Left lobe of liver (tissue), 2 donors: ENCODE measurements at regions not wholly inside any gene's neighbourhood (a gene's known extent, or its start where the extent isn't known, plus 50 kb on each side); places are given as distances from the start of the nearest gene placed in this dataset.
A peak's percentile ranks its signal among the peaks of the same experiment; 100 is the strongest.
"Not testable (repeated sequence)": the region's sequence is repeated elsewhere in the genome, so short reads cannot be mapped to it uniquely, and the experiment has no call there.

Experiments
- ATAC-seq: fragments of 200-7000 bp; cut with Tn5 transposase; one replicate; pipeline ENCODE4 v1.9.1; 2020; ENCODE audit warnings: mild to moderate bottlenecking, moderate library complexity
- DNase-seq: peaks from one replicate; pipeline ENCODE4 v3.0.0-alpha.2; 2020; ENCODE audit warnings: low spot score
- donor health status: DM: no; HTN: no; CAD: no; lungs with moderate emphysema.
- donor health status: DM: no; HTN: yes; CAD: no.

DNA sequence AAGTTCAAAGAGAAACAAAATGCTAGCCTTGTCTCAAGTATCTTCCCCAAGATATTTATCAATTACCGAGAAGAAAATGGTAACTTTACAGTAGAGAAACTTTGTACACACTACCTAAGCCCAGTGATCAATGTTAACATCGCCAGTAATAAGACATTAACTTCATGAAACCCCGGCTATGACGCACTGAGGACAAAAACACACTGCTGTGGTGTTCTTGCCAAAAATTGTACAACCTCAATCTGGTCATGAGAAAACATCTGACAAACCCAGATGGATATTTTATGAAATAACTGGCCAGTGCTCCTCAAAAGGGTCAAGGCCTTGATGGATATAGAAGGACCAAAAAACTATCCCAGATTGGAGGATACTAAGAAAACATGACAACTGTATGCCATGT lies 85.5 kb upstream of the DTNBP1 start:
- no peak for ATAC-seq
- DNase-seq, result no peak

DNA sequence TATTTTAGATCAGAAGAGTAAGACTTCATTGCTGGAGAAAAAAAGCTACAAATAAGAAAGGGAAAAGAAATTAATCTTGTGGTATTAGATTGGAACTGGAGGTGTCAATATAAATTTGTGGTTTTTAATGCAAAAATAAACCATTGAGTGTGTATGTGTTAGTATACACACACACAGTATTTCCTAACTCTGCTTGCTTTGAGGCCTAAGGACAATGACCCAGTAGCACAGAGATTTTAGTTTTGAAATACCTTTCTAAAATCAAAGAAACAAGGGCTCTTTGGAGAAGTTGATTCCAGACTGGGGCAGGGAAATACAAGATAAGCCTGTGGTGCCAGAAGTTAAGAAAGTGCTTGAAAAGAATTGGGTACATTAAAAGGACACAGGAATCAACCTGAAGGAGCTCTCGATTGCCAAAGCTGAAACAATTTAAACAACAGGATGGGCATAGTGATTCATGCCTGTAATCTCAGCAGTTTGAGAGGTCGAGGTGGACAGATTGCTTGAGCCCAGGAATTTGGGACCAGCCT lies 84.6 kb upstream of the DTNBP1 start:
- ATAC-seq (peak; percentile 77), DNase-seq (no peak)

DNA sequence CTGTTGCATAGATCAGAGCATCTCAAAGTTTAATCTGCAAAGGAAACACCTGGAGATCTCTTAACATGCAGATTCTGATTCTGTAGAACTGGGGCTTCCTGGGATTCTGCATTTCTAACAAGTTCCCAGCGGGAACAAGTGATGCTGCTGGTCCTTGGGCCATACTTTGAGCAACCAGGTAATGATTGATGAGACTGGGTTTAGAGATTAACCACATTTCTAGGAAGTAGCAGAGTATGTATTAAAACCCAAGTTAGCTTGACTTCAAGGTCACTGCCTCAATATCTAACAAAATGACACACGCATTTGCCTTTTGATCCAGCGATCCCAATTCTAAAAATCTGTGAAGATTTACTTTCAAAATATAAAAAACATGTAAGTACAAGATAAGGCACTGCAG lies 83.0 kb upstream of the DTNBP1 start:
- DNase-seq, result no peak
- ATAC-seq, result no peak

DNA sequence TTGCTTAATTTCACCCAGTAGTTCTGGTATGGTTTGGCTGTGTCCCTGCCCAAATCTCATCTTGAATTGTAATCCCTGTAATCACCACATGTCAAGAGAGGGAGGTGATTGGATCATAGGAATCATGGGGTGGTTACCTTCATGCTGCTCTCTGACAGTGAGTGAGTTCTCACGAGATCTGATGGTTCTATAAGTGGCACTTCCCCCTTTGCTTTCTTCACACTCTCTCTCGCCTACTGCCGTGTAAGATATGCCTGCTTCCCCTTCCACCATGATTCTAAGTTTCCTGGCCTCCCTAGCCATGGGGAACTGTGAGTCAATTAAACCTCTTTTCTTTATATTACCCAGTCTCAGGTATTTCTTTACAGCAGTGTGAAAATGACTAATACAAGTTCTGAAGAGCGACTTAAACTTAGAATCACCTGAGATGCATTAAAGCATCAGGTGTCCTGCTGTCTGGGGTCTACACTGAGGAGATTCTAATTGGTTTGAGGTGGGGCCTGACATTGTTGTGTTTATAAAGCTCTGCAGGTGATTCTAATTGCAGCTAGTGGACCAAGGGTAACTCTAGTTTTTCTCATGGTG lies 82.1 kb upstream of the DTNBP1 start:
- ATAC-seq (no peak), DNase-seq (no peak)

DNA sequence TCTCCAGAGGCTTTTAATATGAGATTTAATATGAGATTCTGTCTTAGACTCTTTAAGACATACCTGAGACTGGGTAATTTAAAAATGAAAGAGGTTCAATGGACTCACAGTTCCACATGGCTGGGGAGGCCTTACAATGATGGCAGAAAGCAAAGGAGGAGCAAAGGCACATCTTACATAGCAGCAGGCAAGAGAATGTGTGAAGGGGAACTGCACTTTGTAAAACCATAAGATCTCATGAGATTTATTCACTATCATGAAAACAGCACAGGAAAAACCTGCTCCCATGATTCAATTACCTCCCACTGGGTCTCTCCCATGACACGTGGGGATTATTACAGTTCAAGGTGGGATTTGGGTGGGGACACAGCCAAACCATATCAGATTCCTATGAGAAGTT lies 79.2 kb upstream of the DTNBP1 start:
- DNase-seq, ATAC-seq: not testable (repeated sequence)

DNA sequence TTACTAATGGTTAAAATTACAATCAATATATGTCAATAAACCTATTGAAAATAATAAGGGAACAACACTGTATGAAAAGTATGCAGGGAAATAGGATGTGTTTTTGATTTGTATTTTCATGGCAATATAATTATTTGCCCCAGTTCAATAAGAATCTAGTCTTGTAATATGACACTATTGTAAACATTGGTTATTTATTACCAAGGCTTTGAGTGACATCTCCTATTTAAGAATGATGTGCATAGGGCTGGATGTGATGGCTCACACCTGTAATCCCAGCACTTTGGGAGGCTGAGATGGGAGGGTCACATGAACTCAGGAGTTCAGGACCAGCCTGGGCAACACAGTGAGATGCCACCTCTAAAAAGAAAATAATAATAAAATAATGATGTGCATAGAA lies 78.6 kb upstream of the DTNBP1 start:
- DNase-seq (no peak), ATAC-seq (no peak)

DNA sequence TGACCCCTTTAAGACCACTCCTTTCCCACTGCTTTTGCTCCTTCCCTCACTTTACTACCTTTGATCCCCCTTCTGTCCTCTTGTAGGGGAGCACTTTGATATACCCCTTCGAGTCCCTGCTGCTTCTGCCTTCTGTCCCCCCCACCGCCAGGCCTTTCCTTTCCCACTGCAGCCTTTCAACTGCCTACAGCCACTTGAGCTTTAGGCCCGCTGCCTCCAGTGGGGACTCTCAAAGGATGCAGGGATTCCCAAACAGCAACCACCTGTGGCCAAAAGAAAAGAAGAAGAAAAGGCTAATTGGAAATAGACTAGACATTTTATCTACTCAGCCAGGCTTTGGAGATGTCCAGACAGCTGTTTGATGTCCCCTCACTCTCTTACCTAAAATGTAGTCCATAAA lies 77.0 kb upstream of the DTNBP1 start:
- ATAC-seq, result no peak
- no peak for DNase-seq

DNA sequence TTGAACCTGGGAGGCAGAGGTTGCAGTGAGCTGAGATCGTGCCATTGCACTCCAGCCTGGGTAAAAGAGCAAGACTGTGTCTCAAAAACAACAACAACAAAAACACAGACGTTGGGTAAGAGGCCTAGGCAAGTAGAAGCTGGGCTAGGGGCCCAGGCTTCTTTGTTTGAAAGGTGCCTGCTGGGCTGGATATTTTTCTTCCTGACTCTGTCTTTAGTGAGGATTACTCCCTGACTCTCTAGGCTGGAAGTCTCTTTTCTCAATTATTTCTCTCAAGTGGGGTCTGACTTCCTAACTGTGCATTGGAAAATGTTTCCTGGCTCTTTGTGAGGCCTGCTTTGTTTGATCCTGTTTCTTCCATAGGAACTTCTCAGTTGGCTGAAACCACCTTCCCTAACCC lies 76.5 kb upstream of the DTNBP1 start:
- no peak for ATAC-seq
- DNase-seq, result no peak

DNA sequence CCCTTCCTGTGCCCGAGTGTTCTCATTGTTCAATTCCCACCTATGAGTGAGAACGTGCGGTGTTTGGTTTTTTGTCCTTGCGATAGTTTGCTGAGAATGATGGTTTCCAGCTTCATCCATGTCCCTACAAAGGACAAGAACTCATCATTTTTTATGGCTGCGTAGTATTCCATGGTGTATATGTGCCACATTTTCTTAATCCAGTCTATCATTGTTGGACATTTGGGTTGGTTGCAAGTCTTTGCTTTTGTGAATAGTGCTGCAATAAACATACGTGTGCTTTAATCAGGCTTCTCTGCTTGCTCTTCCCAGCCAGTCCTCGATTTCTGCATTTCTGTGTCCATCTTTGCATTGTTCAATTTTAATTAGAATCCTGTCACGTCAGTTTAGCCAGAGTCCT lies 75.4 kb upstream of the DTNBP1 start:
- not testable (repeated sequence) for ATAC-seq, DNase-seq

DNA sequence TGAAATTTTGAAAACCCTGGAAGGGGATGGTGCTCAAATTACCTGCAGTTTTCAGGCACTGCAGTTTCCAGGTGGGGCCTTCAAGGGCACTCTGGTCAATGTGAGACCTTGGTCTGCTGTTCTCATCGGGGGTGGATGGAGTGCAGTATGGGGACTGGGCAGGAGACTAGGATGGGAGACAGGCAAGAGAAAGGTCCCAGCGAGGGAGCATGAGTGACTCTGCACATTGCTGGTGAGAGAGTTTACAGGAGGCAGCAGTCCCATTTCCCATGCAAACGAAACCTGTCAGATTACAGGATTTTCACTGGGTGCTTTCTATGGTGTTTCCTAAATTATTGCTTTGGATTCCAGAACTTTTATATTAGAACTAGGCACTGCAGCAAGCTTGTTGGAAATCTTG lies 73.5 kb upstream of the DTNBP1 start:
- DNase-seq (no peak), ATAC-seq (no peak)

DNA sequence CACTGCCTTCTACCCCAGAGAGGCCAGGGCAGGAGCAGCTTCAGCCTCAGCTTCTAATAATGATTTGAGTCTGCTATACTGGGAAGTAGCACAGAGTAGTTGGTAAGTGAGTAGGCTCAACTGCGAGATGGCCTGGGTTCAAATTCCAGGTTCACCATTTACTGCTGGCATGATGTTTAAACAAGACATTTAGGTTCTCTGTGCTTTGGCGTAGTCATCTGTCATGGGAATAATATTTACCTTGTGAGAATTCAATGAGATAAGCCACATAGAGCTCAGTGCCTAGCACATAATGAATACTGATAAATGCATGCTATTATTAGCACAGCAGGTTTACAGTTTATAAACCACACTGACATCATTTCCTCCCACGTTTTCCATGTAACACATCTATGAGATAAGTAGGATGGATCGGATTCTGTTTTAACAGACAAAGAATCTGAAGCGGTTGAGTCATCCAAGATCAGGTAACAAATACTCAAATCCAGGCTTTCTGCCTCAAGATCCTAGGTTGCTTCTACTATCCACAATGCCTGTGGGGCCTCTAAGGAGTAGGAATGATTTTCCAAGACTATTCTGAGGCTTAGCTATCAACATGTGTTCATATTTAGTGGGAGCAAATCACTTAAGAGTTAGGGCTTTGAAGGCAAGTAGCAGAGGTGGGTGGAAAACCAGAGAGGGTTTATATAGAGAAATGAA lies 72.9 kb upstream of the DTNBP1 start:
- no peak for DNase-seq
- no peak for ATAC-seq

DNA sequence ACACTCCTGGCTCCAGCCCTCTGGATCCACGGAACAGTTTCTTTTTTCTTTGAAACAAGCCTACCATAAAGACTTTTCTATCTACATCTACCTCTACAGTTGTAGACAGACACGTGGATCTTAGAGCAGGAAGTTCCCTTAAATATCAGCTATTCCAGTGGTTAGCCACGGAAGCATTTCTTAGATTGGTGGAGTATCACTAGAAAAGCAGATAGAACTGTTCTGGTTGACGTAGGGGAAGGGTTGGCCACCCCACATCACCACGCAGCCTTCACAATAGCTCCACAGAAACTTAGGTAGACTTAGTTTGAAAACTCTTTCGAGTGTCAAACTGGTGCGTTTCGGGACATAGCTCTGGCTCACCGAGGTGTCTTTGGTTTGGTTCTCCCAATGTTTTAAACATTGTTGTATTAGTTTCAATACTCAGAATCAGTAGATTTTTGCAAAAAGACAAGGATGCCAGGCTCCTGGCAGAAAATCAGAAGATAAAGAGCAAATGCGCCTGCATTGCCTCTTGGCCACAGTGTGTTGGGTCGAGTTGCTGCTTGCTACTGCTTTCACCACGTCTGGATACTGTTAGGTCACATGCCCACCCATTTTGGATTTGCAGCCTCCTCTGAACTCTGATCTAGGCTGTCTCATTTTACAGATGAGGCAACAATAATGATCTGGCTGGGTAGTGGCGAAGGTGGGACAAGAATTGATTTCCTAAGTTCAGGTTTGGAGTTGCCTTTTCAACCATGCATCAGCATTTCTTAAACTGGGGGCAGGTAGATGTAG lies 71.5 kb upstream of the DTNBP1 start:
- ATAC-seq, result no peak

DNA sequence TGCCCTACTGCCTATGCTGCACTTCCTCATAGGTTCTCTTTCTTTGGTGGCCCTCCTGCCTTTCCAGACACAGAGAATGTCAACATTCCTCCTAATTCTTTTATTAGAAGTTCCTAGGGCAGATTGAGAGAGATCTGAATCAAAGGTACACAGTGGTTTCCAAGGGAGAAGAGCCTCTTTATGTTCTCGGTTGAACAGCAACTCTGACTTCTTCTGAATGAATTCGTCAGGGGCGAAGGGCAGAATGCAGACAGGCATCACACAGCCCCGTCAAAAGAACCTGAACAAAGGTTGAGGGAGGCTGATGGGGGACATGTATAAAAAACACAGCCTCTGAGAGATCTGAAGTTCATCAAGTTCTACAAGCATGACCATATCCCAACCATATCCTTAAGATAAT lies 68.1 kb upstream of the DTNBP1 start:
- ATAC-seq, result no peak
- no peak for DNase-seq

More for the DNA sequence above, 71.5 kb upstream of the DTNBP1 start:
- DNase-seq, result no peak

DNA sequence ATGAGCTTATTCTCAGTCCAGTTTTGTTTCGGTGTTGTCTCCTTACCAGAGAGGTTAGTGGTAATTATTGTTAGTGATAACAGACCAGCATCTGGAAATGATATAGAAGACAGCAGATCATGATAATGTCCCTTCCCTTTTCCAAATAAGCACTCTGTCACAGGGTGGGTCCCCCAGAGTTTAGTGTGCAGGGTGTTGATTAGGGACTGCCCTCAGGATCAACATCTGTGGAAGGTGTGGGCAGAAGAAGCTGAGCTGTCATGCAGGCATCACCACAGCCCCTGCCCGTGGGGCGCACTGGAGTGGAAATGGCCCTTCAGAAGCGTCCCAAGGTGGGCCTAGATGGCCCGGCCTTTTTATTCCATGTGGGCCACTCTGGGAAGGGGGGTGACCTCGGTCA lies 67.6 kb upstream of the DTNBP1 start:
- DNase-seq (no peak), ATAC-seq (no peak)

DNA sequence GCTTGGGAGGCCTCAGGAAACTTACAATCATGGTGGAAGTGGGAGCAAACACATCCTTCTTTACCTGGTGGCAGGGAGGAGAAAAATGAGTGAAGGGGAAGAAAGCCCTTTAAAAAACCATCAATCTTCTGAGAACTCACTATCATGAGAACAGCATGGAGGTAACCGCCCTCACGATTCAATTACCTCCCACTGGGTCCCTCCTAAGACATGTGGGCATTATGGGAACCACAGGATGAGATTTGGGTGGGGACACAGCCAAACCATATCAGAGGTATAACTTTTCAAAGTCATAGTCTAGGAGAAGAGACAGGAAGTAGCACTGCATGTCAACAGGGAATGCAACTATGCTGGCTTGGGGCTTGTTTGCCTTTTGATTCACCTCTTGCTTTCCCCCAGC lies 59.9 kb upstream of the DTNBP1 start:
- ATAC-seq, result no peak
- no peak for DNase-seq

DNA sequence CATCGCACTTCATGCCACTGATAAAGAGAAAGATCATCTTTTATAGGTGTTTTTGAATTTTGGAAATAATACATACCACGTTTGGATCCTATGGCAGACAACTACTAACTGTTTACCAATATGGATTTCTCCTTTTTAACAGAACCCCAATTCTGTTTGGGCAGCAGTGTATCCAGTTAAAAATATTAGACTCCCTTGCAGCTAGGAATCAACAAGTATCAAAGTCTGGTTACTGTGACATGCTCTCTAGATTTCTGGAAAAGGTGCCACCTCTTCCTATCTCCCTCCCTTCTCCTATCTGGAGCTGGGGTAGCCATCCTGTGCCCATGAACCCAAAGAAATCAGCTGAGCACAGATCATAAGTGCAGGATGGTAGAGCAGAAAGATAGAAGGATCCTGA lies 54.1 kb upstream of the DTNBP1 start:
- DNase-seq (no peak), ATAC-seq (no peak)

DNA sequence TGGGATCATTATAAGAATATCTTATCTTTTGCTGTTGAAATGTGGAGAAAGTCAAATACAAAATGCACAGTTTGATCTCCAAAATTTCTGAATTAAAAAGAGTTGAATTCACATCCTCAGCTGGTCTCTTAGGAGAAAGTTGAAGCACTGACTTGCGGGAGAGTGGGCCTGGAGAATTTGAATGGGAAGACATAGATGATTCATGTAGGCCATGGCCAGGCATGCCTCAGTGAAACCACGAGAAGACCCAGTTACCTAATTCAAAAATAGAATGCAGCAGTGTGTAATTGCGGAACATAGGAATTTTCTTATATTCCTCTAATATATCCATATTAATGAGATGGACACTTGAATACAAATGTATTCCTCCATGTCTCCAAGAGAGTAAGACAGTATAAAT lies 53.0 kb upstream of the DTNBP1 start:
- DNase-seq (no peak), ATAC-seq (no peak)

DNA sequence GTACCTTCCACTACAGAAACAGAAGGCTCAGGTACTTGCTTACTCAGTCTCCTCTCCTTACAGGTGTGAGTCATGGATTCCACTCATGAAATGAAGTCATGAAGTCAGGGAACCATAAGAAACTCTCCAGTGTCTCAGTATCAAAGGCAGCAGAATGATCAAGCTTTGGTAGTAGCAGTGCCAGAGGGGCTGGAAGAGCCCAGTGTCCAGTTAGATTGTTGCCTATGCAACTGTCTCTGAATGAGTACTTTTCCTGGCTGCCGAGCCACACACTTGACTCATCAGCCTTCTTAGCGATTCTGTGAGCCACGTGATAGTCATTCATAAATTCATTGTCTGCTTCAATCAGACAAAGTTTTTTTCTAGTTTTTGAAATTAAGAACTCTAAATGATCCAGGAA lies 52.2 kb upstream of the DTNBP1 start:
- DNase-seq (no peak), ATAC-seq (no peak)

DNA sequence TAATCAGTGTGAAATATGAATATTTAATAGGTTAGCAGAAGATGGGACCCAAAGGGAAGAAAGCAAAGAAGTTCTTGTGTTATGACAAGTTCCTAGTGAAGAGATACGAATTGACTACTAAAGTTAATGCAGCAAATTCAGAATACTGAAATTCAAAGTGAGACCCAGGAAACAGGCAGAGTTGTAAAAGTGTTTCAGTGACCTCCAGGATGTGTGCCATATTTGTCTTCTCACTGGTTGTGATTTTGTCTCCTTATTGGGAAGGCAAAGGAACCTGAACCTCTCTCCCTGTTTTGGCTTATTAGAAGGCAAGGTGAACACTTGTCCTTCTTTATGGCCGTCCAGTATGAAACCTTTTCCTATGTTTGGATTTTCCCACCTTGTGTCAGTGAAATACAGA lies 51.8 kb upstream of the DTNBP1 start:
- DNase-seq (no peak), ATAC-seq (no peak)

DNA sequence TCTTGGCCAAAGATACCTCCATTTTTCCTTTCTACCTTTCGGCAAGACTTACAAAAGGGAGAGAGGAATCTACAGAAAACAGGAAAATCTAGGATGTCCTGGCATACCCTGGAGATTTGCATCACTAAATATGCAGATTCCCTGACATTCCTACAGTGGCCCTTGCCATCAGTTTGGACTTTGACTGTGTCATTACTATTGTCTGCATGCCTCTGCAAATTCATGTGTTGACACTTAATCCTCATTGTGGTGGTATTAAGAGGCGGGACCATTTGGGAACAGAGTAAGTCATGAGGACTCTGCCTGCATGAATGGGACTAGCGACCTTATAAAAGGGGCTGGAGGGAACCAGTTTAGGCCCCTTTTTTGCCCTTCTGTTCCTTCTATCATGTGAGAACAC lies 50.5 kb upstream of the DTNBP1 start:
- ATAC-seq (no peak), DNase-seq (no peak)

DNA sequence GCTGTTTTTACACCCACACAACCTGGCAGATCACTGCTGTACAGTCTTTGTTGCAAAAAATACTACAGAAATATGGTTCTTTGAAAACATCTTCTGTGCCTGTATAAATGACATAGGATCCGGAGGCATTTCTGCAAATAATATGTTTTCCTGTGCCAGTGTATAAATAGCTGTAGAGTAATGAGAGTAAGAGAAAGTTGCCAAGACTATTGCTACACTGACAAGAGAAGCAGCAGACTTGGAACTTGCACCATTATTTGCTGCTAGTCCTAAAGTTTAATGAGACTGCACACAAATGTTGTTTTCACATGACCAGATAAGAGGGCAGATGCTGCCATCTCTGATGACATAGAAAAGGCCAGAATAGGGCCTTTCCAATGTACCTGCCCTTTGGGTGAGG lies 50.0 kb upstream of the DTNBP1 start:
- ATAC-seq (no peak), DNase-seq (no peak)
